ENCODE measurements at regions not wholly inside any gene's neighbourhood (a gene's known extent, or its start where the extent isn't known, plus 50 kb on each side); places are given as distances from the start of the nearest gene placed in this dataset.

- DNase-seq (ENCODE audit: low spot score in 2 of 2) = no peak
- no peaks in the 10 kb centered on the region for H3K36me3 ChIP-seq (replicated peaks)
- in situ Hi-C loops (cut with MboI; ENCODE audit: low sequenced_read_pairs) = no loop called here
- no peak overlapping the region for H3K4me3 ChIP-seq
- H3K9me3 ChIP-seq = no peaks in the 10 kb centered on the region
- H3K4me1 ChIP-seq = no peaks in the 10 kb centered on the region
- H3K27me3 ChIP-seq (ENCODE audit: low read depth) = no peaks in the 10 kb centered on the region
These were observed 180.1 kb upstream of the PRMT6 start for GRCh38 chr1:106876384-106876783.

- Histone ChIP-seq H3K27me3 (ENCODE audit: low read depth) (no peaks in the 10 kb centered on the region), H3K9me3 (no peaks in the 10 kb centered on the region), H3K4me1 (no peaks in the 10 kb centered on the region), H3K36me3 (replicated peaks) (no peaks in the 10 kb centered on the region), H3K4me3 (no peak overlapping the region)
- in situ Hi-C loops (cut with MboI; ENCODE audit: low sequenced_read_pairs) = no loop called here
- no peak for DNase-seq (ENCODE audit: low spot score in 2 of 2)
These were observed 176.9 kb upstream of the PRMT6 start for GRCh38 chr1:106879538-106879937.

GRCh38 chr1:106880226-106880625, 176.2 kb upstream of the PRMT6 start:
- H3K4me1 ChIP-seq = no peaks in the 10 kb centered on the region
- in situ Hi-C loops (cut with MboI; ENCODE audit: low sequenced_read_pairs) = no loop called here
- H3K9me3 ChIP-seq = no peaks in the 10 kb centered on the region
- H3K27me3 ChIP-seq (ENCODE audit: low read depth) = no peaks in the 10 kb centered on the region
- H3K4me3 ChIP-seq = no peak overlapping the region
- no peaks in the 10 kb centered on the region for H3K36me3 ChIP-seq (replicated peaks)
- DNase-seq (ENCODE audit: low spot score in 2 of 2) = no peak

- no peak overlapping the region for H3K4me3 ChIP-seq
- H3K36me3 ChIP-seq (replicated peaks) = no peaks in the 10 kb centered on the region
- no peaks in the 10 kb centered on the region for H3K27me3 ChIP-seq (ENCODE audit: low read depth)
- in situ Hi-C loops (cut with MboI; ENCODE audit: low sequenced_read_pairs) = no loop called here
- no peaks in the 10 kb centered on the region for H3K9me3 ChIP-seq
- DNase-seq (ENCODE audit: low spot score in 2 of 2) = no peak
- no peaks in the 10 kb centered on the region for H3K4me1 ChIP-seq
These were observed 173.3 kb upstream of the PRMT6 start for GRCh38 chr1:106883208-106883607.

GRCh38 chr1:106889059-106889458, 167.4 kb upstream of the PRMT6 start:
- in situ Hi-C loops (cut with MboI; ENCODE audit: low sequenced_read_pairs) = no loop called here

GRCh38 chr1:106889583-106889982, 166.9 kb upstream of the PRMT6 start:
- H3K36me3 ChIP-seq (replicated peaks) = no peaks in the 10 kb centered on the region
- DNase-seq (ENCODE audit: low spot score in 2 of 2) = no peak
- in situ Hi-C loops (cut with MboI; ENCODE audit: low sequenced_read_pairs) = no loop called here
- no peaks in the 10 kb centered on the region for H3K9me3 ChIP-seq
- H3K4me3 ChIP-seq = no peak overlapping the region
- H3K27me3 ChIP-seq (ENCODE audit: low read depth) = no peaks in the 10 kb centered on the region
- no peaks in the 10 kb centered on the region for H3K4me1 ChIP-seq

More at GRCh38 chr1:106889059-106889458, 167.4 kb upstream of the PRMT6 start:
- Histone ChIP-seq H3K27me3 (ENCODE audit: low read depth) (no peaks in the 10 kb centered on the region), H3K4me1 (no peaks in the 10 kb centered on the region), H3K9me3 (no peaks in the 10 kb centered on the region), H3K4me3 (no peak overlapping the region), H3K36me3 (replicated peaks) (no peaks in the 10 kb centered on the region)
- no peak for DNase-seq (ENCODE audit: low spot score in 2 of 2)

GRCh38 chr1:106897976-106898375, 158.5 kb upstream of the PRMT6 start:
- Histone ChIP-seq H3K9me3 (no peaks in the 10 kb centered on the region), H3K4me1 (no peaks in the 10 kb centered on the region), H3K27me3 (ENCODE audit: low read depth) (no peaks in the 10 kb centered on the region), H3K4me3 (no peak overlapping the region), H3K36me3 (replicated peaks) (no peaks in the 10 kb centered on the region)
- in situ Hi-C loops (cut with MboI; ENCODE audit: low sequenced_read_pairs) = no loop called here
- no peak for DNase-seq (ENCODE audit: low spot score in 2 of 2)

GRCh38 chr1:106899644-106900043, 156.8 kb upstream of the PRMT6 start:
- H3K4me1 ChIP-seq = no peaks in the 10 kb centered on the region
- H3K36me3 ChIP-seq (replicated peaks) = no peaks in the 10 kb centered on the region
- no peaks in the 10 kb centered on the region; the same call in 1 of the 2 replicates for H3K9me3 ChIP-seq
- no peak overlapping the region for H3K4me3 ChIP-seq
- H3K27me3 ChIP-seq (ENCODE audit: low read depth) = no peaks in the 10 kb centered on the region
- in situ Hi-C loops (cut with MboI; ENCODE audit: low sequenced_read_pairs) = no loop called here
- no peak for DNase-seq (ENCODE audit: low spot score in 2 of 2)

- no peaks in the 10 kb centered on the region for H3K4me1 ChIP-seq
- DNase-seq (ENCODE audit: low spot score in 2 of 2) = no peak
- H3K4me3 ChIP-seq = no peak overlapping the region
- H3K36me3 ChIP-seq (replicated peaks) = no peaks in the 10 kb centered on the region
- in situ Hi-C loops (cut with MboI; ENCODE audit: low sequenced_read_pairs) = no loop called here
- H3K9me3 ChIP-seq = no peaks in the 10 kb centered on the region; the same call in 1 of the 2 replicates
- H3K27me3 ChIP-seq (ENCODE audit: low read depth) = no peaks in the 10 kb centered on the region
These were observed 148.7 kb upstream of the PRMT6 start for GRCh38 chr1:106907795-106908194.

GRCh38 chr1:106908689-106909088, 147.8 kb upstream of the PRMT6 start:
- DNase-seq (ENCODE audit: low spot score in 2 of 2) = no peak
- in situ Hi-C loops (cut with MboI; ENCODE audit: low sequenced_read_pairs) = no loop called here
- Histone ChIP-seq H3K4me3 (no peak overlapping the region), H3K4me1 (no peaks in the 10 kb centered on the region), H3K27me3 (ENCODE audit: low read depth) (no peaks in the 10 kb centered on the region), H3K36me3 (replicated peaks) (no peaks in the 10 kb centered on the region), H3K9me3 (no peaks in the 10 kb centered on the region; the same call in 1 of the 2 replicates)

- H3K27me3 ChIP-seq (ENCODE audit: low read depth) = no peaks in the 10 kb centered on the region
- no peaks in the 10 kb centered on the region for H3K4me1 ChIP-seq
- no peaks in the 10 kb centered on the region for H3K9me3 ChIP-seq
- in situ Hi-C loops (cut with MboI; ENCODE audit: low sequenced_read_pairs) = no loop called here
- H3K4me3 ChIP-seq = no peak overlapping the region
- no peaks in the 10 kb centered on the region for H3K36me3 ChIP-seq (replicated peaks)
- DNase-seq (ENCODE audit: low spot score in 2 of 2) = no peak
These were observed 145.7 kb upstream of the PRMT6 start for GRCh38 chr1:106910798-106911197.

GRCh38 chr1:106912131-106912530, 144.3 kb upstream of the PRMT6 start:
- in situ Hi-C loops (cut with MboI; ENCODE audit: low sequenced_read_pairs) = no loop called here
- no peak for DNase-seq (ENCODE audit: low spot score in 2 of 2)
- H3K4me1 ChIP-seq = no peaks in the 10 kb centered on the region
- no peaks in the 10 kb centered on the region for H3K27me3 ChIP-seq (ENCODE audit: low read depth)
- H3K36me3 ChIP-seq (replicated peaks) = no peaks in the 10 kb centered on the region
- H3K4me3 ChIP-seq = no peak overlapping the region
- H3K9me3 ChIP-seq = no peaks in the 10 kb centered on the region

- in situ Hi-C loops (cut with MboI; ENCODE audit: low sequenced_read_pairs) = no loop called here
- no peak for DNase-seq (ENCODE audit: low spot score in 2 of 2)
- Histone ChIP-seq H3K36me3 (replicated peaks) (no peaks in the 10 kb centered on the region), H3K4me1 (no peaks in the 10 kb centered on the region), H3K9me3 (no peaks in the 10 kb centered on the region), H3K4me3 (no peak overlapping the region), H3K27me3 (ENCODE audit: low read depth) (no peaks in the 10 kb centered on the region)
These were observed 135.3 kb upstream of the PRMT6 start for GRCh38 chr1:106921186-106921585.

GRCh38 chr1:106924360-106924759, 132.1 kb upstream of the PRMT6 start:
- Histone ChIP-seq H3K36me3 (replicated peaks) (no peaks in the 10 kb centered on the region), H3K4me3 (no peak overlapping the region), H3K27me3 (ENCODE audit: low read depth) (no peaks in the 10 kb centered on the region), H3K9me3 (no peaks in the 10 kb centered on the region), H3K4me1 (no peaks in the 10 kb centered on the region)
- in situ Hi-C loops (cut with MboI; ENCODE audit: low sequenced_read_pairs) = no loop called here
- no peak for DNase-seq (ENCODE audit: low spot score in 2 of 2)

GRCh38 chr1:106925750-106926149, 130.7 kb upstream of the PRMT6 start:
- in situ Hi-C loops (cut with MboI; ENCODE audit: low sequenced_read_pairs) = no loop called here
- Histone ChIP-seq H3K9me3 (no peaks in the 10 kb centered on the region), H3K4me3 (no peak overlapping the region), H3K4me1 (no peaks in the 10 kb centered on the region), H3K36me3 (replicated peaks) (no peaks in the 10 kb centered on the region), H3K27me3 (ENCODE audit: low read depth) (no peaks in the 10 kb centered on the region)
- DNase-seq (ENCODE audit: low spot score in 2 of 2) = no peak

All from HAP-1 (cell line).